IPS-18c (cell line): ENCODE measurements at regions not wholly inside any gene's neighbourhood (a gene's known extent, or its start where the extent isn't known, plus 50 kb on each side); places are given as distances from the start of the nearest gene placed in this dataset.
"Not testable (repeated sequence)": the region's sequence is repeated elsewhere in the genome, so short reads cannot be mapped to it uniquely, and the experiment has no call there.

Experiments
- H3K4me3 ChIP-seq: 2 replicates; pipeline ENCODE4 v1.7.0; 2013; ENCODE audit warnings: low read depth, mild to moderate bottlenecking, low read length, moderate library complexity; ENCODE audit not compliant: insufficient read depth
- H3K9me3 ChIP-seq: one replicate; pipeline ENCODE4 v1.6.1; 2013; ENCODE audit warnings: mild to moderate bottlenecking, low read length, moderate library complexity; ENCODE audit not compliant: control insufficient read depth, insufficient read depth

DNA sequence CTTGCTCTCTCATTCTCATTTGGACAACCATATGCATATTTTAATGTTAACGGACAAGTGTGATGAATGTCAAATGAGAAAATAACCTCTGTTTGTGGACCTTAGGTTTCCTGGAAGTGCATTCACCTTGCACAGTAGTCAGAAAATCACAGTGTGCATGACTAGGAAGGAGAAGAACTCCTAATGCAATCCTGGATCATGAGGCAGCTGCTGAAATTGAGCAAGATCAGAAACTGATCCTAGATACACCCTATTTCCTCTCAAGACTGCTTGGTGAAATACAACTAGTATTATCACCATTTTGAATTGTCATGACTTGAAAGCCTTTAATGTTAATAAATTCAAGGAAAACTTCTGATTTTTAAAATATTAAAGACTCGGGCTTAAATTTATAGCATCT is 1148.9 kb downstream of the STIM2 start:
- no peak overlapping the region for H3K4me3 ChIP-seq
- peaks cover 6% of the 10 kb centered on the region for H3K9me3 ChIP-seq

DNA sequence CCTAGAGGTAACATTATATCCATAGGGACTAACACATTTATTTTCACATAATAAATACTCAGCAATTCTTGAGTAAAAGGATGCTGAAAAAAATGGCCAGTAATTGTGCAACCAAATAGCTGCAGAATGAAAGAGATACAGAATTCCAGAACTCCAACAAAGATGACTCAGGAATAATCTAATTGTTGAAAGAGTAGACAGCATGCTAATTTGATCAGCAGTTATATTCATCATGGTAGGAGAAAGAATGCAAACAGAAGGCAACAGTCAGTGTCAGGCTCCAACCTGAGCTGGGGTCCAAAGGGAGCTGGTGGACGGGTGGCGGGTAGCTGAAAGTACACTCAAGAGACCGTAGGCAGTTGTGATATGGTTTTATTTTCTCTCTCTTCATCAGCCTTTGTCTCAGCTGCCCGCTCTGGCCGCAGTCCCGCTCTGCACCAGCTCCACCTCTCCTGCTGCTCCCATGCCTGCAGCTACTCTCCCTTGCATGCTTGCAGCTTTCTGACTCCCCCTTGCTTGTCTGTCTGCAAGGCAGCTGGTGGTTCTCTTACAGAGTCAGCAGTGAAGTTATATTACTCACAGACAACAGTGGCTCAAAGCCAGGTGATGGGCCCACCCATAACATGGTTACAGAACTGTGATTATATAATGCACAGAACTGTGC is 1150.1 kb downstream of the STIM2 start:
- Histone ChIP-seq H3K9me3 (peaks cover 6% of the 10 kb centered on the region), H3K4me3 (no peak overlapping the region)

DNA sequence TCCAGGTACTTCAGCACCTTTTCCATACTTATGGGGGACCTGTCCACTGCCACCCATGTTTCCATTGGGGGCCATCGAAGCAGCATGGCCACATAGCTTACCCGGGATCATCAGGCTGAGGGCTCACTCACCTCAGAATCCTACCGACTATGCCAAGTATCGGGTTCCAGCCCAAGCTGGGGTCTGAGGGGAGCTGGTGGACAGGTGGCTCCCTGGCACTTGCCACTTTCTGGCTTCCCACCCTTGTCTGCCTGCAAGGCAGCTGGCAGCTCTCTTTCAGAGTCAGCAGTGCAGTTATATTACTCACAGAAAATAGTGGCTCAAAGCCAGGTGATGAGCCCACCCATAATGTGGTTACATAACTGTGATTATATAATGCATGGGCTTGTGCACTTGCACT is 1153.8 kb downstream of the STIM2 start:
- H3K9me3 ChIP-seq, result peaks cover 6% of the 10 kb centered on the region
- no peak overlapping the region for H3K4me3 ChIP-seq

- peaks cover 6% of the 10 kb centered on the region for H3K9me3 ChIP-seq
- no peak overlapping the region for H3K4me3 ChIP-seq
Measured at GRCh38 chr4:28015996-28016395, 1155.4 kb downstream of the STIM2 start.

DNA sequence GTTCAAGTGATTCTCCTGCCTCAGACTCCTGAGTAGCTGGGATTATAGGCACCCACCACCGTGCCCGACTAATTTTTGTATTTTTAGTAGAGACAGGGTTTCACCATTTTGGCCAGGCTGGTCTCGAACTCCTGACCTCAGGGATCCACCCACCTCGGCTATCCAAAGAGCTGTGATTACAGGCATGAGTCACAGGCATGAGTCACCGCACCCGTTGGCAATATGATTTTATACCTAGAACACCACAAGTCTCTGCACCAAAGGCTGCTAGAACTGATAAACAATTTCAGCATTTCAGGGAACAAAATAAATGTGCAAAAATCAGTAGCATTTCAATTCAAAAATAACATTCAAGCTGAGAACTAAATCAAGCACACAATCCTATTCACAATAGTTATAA is 1177.6 kb downstream of the STIM2 start:
- not testable (repeated sequence) for H3K4me3 ChIP-seq, H3K9me3 ChIP-seq

DNA sequence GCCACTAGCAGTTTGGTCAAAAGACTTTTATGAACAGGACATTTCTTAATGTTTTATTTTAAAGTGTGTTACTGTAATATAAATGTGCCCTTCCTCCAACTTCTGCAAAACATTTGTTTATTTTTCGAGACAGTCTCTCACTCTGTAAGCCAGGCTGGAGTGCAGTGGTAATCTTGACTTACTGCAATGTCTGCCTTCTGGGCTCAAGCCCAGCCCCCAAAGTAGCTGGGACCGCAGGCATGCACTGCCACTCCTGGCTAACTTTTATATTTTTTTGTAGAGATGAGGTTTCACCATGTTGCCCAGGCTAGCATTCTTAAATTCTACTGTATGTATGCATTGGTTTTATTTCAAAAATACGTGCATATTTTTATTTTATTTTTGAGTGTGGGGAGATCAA is 1201.9 kb downstream of the STIM2 start:
- no peak overlapping the region for H3K4me3 ChIP-seq
- no peaks in the 10 kb centered on the region for H3K9me3 ChIP-seq

GRCh38 chr4:28073860-28074555 is 1213.4 kb downstream of the STIM2 start:
- H3K4me3 ChIP-seq, result no peak overlapping the region

DNA sequence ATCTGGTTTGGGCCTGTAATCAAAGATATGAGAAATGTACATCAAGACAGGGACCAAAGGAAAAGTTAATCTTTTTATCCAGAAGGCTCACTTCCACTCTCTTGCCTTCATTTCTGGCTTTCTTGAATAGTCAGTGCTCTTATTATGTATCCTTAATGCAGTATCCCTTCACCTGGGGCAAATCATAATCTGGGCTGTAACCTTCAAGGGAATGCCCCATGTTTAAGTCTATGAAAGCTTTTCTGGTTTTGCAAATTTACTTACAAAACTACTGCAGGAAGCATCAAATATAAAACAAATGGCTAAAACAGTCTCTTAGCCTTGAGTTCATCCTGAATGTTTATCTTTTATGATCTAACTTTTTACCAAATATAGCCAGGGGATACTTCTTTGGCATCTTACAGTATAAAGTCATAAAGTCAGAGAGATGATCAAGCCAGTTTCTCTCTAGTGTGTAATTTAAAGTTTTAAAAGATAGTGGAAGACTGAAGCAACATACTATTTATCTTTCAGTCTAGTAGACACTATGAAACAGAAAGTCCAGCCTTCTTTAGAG is 1214.8 kb downstream of the STIM2 start:
- H3K9me3 ChIP-seq, result peaks cover 5% of the 10 kb centered on the region

More at GRCh38 chr4:28073860-28074555, 1213.4 kb downstream of the STIM2 start:
- peaks cover 5% of the 10 kb centered on the region for H3K9me3 ChIP-seq

DNA sequence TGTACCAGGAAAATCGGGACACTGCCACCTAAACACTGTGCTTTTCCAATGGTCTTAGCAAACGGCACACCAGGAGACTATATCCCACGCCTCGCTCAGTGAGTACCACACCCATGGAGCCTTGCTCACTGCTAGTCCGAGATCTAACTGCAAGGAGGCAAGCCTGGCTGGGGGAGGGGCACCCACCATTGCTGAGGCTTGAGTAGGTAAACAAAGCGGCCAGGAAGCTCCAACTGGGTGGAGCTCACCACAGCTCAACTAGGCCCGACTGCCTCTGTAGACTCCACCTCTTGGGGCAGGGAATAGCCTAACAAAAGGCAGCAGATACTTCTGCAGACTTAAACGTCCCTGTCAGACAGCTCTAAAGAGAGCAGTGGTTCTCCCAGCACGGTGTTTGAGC is 1216.6 kb downstream of the STIM2 start:
- not testable (repeated sequence) for H3K9me3 ChIP-seq

More for the DNA sequence above, 1214.8 kb downstream of the STIM2 start:
- no peak overlapping the region for H3K4me3 ChIP-seq

GRCh38 chr4:28082686-28083390 is 1222.2 kb downstream of the STIM2 start:
- no peak overlapping the region for H3K4me3 ChIP-seq

More for the DNA sequence above, 1216.6 kb downstream of the STIM2 start:
- H3K4me3 ChIP-seq, result not testable (repeated sequence)

DNA sequence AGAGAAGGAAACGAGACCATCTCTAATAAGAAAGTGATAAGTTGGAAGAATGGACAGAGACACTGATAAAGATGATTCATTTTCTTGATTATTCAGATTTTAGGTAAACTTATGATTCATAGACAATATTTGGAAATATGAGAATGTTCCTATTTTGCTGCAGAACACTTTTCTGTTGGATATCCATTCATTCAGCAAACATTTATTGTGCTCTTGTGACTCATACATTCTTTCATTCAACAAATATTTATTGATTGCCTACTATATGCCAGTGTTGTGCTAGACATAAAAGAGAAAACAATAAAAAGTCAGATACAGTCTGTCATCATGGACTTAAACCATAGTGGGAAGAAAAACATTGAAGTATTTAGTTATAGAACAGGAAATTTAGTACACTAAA is 1232.0 kb downstream of the STIM2 start:
- H3K9me3 ChIP-seq, result no peaks in the 10 kb centered on the region
- H3K4me3 ChIP-seq, result no peak overlapping the region

More at GRCh38 chr4:28082686-28083390, 1222.2 kb downstream of the STIM2 start:
- peaks cover 6% of the 10 kb centered on the region for H3K9me3 ChIP-seq

- H3K9me3 ChIP-seq, result no peaks in the 10 kb centered on the region
Measured at GRCh38 chr4:28093071-28093470, 1232.4 kb downstream of the STIM2 start.

GRCh38 chr4:28101583-28101982 is 1240.9 kb downstream of the STIM2 start:
- H3K4me3 ChIP-seq, result no peak overlapping the region

More at GRCh38 chr4:28093071-28093470, 1232.4 kb downstream of the STIM2 start:
- no peak overlapping the region for H3K4me3 ChIP-seq

DNA sequence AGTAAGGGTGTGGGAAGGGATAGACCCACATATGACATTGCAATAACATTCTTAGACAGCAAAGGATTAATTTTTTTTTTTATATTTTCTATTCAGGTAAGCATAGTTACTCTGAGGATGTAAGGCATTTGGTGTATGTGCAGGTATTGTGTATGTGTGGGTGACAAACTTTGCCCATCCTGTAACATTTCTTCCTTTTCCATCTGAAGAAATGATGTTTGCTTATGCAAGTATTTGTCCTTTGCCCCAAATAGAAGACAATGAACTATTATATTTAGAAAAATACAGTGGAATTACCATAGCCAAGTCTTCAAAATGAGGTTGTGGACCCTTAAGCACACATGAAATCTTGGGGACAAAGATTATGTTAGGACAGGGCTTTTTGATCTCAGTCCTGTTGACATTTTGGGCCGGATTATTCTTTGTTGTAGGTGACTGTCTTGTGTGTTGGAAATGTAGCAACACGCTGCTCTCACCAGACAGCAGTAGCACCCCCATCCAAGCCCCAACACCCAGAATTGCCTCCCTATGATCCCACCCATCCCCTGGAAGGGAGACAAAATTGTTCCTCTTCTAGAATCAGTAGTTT is 1244.7 kb downstream of the STIM2 start:
- Histone ChIP-seq H3K9me3 (no peaks in the 10 kb centered on the region), H3K4me3 (no peak overlapping the region)

More at GRCh38 chr4:28101583-28101982, 1240.9 kb downstream of the STIM2 start:
- no peaks in the 10 kb centered on the region for H3K9me3 ChIP-seq

- Histone ChIP-seq H3K9me3 (no peaks in the 10 kb centered on the region), H3K4me3 (no peak overlapping the region)
Measured at GRCh38 chr4:28106155-28106554, 1245.5 kb downstream of the STIM2 start.

DNA sequence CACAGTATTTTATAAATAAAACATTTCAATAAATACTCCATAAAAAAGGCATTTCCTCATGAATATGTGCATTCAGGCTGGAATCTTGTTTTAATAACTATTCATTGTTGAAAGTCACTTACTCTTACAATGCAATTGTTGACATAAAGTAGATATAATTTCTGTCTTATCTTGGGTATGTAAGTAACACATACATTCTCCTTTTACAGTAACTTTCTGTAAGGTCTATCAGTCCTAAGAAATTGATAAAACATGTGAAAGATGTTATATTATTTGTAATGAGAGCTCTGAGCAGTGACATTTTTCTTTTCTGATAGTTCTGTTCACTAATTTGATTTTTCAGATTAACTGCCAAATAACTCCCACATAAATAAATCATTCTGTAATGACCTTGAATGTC is 1249.2 kb downstream of the STIM2 start:
- H3K4me3 ChIP-seq, result no peak overlapping the region
- no peaks in the 10 kb centered on the region for H3K9me3 ChIP-seq

DNA sequence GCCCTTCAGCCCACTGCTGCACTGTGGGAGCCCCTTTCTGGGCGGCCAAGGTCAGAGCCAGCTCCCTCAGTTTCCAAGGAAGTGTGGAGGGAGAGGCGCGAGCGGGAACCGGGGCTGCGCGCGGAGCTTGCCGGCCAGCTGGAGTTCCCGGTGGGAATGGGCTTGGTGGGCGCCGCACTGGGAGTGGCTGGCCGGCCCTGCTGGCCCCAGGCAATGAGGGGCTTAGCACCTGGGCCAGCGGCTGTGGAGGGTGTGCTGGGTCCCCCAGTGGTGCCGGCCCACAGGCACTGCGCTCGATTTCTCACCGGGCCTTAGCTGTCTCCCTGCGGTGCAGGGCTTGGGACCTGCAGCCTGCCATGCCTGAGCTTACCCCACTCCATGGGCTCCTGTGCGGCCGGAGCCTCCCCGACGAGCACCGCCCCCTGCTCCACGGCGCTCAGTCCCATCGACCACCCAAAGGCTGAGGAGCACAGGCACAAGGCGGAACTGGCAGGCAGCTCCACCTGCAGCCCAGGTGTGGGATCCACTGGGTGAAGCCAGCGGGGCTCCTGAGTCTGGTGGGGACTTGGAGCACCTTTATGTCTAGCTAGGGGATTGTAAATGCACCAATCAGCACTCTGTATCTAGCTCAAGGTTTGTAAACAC is 1252.2 kb downstream of the STIM2 start:
- not testable (repeated sequence) for H3K9me3 ChIP-seq, H3K4me3 ChIP-seq
